ENCODE measurements at regions not wholly inside any gene's neighbourhood (a gene's known extent, or its start where the extent isn't known, plus 50 kb on each side); places are given as distances from the start of the nearest gene placed in this dataset.
A peak's percentile ranks its signal among the peaks of the same experiment; 100 is the strongest.

DNA sequence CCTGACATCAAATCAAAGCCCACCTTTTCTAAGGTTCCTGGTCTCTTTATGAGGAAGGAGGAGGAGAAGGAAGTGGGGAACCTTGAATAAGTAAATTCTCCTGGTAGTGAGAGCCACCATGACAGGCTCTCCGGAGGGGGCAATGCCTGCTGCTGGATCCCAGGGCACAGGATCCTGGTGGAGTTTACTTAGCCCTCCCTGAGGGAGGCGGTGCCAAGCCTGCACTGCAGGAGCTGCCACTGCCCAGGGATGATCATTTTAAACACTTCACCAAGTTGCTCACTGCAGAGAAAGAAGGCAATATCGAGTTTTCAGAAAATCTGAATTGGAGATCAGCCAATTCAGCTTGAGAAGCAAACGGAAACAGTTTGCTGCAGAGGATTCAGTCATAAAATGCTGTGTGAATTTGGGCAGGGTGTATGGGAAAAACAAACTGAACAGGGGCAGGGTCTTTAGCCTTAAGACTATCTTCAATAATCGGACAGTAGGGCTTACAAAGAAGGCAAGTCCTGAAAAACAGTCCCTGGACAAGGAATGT is 200.7 kb downstream of the RAD51AP2 start:
- in situ Hi-C loops (cut with HindIII; ENCODE audit: low sequenced_read_pairs): no loop called here
- H3K4me3 ChIP-seq (ENCODE audit: low read depth, low read length): no peak overlapping the region
- TF ChIP-seq, protein P1, sequence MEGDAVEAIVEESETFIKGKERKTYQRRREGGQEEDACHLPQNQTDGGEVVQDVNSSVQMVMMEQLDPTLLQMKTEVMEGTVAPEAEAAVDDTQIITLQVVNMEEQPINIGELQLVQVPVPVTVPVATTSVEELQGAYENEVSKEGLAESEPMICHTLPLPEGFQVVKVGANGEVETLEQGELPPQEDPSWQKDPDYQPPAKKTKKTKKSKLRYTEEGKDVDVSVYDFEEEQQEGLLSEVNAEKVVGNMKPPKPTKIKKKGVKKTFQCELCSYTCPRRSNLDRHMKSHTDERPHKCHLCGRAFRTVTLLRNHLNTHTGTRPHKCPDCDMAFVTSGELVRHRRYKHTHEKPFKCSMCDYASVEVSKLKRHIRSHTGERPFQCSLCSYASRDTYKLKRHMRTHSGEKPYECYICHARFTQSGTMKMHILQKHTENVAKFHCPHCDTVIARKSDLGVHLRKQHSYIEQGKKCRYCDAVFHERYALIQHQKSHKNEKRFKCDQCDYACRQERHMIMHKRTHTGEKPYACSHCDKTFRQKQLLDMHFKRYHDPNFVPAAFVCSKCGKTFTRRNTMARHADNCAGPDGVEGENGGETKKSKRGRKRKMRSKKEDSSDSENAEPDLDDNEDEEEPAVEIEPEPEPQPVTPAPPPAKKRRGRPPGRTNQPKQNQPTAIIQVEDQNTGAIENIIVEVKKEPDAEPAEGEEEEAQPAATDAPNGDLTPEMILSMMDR (IDR thresholded peaks at IDR 0.05; ENCODE audit: low read depth, low read length, missing control alignments): no peak
- DNase-seq (ENCODE audit: low read depth): no peak

DNA sequence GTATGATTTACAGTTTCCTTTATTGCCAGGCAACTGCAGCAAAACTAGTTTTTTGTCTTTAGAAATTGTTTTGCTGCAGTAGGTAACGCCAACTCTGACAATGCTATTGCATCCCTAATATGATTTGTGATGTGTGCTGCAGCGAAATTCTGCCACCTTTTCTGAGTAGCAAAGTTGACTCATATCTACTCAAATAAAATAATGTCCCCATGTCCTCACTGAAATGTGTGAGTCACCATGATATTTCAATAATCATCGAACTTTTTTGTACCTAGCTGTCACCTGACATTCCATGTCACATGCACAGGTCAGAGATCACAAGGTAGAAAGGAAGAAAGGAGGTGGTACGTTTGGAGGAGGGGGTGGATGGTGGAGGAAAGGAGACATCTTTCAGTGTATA is 205.0 kb downstream of the RAD51AP2 start:
- in situ Hi-C loops (cut with HindIII; ENCODE audit: low sequenced_read_pairs): no loop called here
- TF ChIP-seq, protein P1 (IDR thresholded peaks at IDR 0.05; ENCODE audit: low read depth, low read length, missing control alignments): no peak
- no peak overlapping the region for H3K4me3 ChIP-seq (ENCODE audit: low read depth, low read length)
- no peak for DNase-seq (ENCODE audit: low read depth)

DNA sequence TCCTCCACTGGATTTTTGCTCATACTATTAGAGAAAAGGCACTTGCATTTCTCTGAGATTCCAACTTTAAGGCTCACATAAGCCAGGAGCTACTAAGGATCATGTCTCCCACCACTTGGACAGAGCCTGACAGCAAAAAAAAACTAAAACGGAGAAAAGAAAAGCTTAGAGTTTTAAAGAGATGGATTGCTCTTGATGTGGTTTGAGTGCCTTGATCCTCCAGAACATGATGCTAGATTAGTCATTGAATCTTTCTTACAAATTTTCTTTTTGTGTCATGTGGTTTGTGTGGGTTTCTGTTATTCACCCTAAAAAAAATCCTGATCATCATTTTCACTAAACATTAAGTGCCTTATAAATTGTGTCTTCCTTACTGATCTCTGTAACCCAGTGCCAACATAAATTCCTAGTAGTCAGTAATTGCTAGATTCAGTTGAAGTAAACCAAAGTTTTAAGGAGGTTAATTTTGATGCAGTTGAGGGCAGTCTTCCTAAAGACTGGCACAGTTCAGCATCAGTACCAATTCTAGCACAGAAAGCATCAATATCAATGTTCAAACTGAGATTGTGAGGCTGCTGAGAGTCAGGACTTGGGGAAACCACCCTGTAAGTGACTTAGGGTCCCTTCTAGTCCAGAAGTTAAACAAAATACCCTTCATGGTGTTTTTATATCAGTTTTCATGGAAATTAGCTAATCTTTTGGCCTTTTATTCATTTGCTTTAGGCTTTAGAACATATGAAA is 206.3 kb downstream of the RAD51AP2 start:
- H3K4me3 ChIP-seq (ENCODE audit: low read depth, low read length): no peak overlapping the region
- peak; percentile 61 for DNase-seq (ENCODE audit: low read depth)
- in situ Hi-C loops (cut with HindIII; ENCODE audit: low sequenced_read_pairs): no loop called here
- TF ChIP-seq, protein P1 (IDR thresholded peaks at IDR 0.05; ENCODE audit: low read depth, low read length, missing control alignments): no peak

DNA sequence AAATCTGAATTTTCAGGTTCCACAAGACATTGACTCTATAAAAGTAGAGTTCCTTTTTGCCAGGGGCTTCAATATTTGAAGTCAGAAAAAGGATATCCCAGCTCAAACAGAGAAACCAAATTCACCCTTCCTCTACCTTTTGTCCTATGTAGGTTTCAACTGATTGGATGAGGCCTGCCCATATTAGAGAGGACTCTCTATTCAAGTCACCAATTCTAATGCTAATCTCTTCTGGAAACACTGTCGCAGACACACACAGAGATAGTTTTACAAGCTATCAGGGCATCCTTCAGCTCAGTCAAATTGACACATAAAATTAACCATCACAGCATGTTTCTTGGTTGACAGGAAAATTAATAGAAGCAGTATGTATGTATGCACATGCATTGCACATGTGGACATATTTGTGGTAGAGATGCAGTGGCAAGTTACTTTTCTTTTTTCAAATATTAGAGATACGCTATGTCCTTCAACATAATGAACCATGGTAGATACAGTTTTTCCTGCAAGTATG is 207.1 kb downstream of the RAD51AP2 start:
- TF ChIP-seq, protein P1 (IDR thresholded peaks at IDR 0.05; ENCODE audit: low read depth, low read length, missing control alignments): no peak
- DNase-seq (ENCODE audit: low read depth): no peak
- H3K4me3 ChIP-seq (ENCODE audit: low read depth, low read length): no peak overlapping the region
- in situ Hi-C loops (cut with HindIII; ENCODE audit: low sequenced_read_pairs): no loop called here

DNA sequence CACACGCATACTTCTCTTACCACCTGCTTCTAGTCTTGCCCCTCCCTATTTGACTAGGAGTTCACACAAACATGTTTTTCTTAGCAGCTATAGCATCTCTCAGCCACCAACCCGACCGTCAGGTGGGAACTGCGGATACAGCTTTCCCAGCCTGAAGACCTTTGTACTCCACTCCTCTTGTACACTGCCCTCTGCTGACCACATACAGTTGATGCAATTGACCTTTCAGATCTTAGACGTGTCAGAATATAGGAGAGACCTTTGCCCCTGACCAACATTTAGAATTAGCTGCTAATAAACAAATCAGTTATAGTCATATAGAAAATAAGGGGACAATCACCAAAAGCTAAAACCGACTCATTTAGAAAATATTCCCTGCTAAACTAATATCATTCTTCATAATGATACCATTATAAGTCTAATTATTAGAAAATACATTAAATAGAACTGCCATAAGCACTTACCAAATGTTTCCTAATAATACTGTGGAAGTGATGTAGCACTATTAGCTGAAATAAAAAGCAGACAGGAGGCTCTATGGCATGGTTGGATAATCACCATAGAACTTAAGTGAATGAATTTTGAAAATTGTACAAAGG is 208.4 kb downstream of the RAD51AP2 start:
- TF ChIP-seq, protein P1 (IDR thresholded peaks at IDR 0.05; ENCODE audit: low read depth, low read length, missing control alignments): peak; percentile 74
- H3K4me3 ChIP-seq (ENCODE audit: low read depth, low read length): no peak overlapping the region
- in situ Hi-C loops (cut with HindIII; ENCODE audit: low sequenced_read_pairs): loop anchor here (10.0 kb wide), 1 partner anchor 545 kb away; no protein-coding TSS in a partner anchor
- DNase-seq (ENCODE audit: low read depth): peak; percentile 49

DNA sequence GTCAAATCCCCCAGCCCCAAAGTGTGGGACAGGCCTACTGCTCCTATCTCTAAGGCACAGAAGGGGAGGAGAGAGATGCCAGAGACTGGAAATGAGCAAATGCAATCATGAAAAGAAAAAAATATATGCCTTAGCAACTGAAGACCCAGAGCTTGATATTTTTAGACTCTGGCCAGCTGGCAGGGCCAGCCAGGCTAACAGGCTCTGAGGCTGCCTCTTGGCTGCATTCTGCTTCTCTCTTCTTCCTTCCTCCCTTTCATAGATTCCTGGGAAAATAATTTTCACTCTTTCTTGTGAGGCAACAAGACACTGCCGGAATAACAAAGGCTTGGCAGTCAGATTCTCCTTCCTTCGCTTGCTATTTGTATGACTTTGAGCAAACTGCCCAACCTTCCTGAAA is 209.1 kb downstream of the RAD51AP2 start:
- TF ChIP-seq, protein P1 (IDR thresholded peaks at IDR 0.05; ENCODE audit: low read depth, low read length, missing control alignments): no peak
- H3K4me3 ChIP-seq (ENCODE audit: low read depth, low read length): no peak overlapping the region
- in situ Hi-C loops (cut with HindIII; ENCODE audit: low sequenced_read_pairs): loop anchor here (10.0 kb wide), 1 partner anchor 544 kb away; no protein-coding TSS in a partner anchor
- DNase-seq (ENCODE audit: low read depth): no peak
